ENCODE measurements at regions not wholly inside any gene's neighbourhood (a gene's known extent, or its start where the extent isn't known, plus 50 kb on each side); places are given as distances from the start of the nearest gene placed in this dataset.
A peak's percentile ranks its signal among the peaks of the same experiment; 100 is the strongest.

DNA sequence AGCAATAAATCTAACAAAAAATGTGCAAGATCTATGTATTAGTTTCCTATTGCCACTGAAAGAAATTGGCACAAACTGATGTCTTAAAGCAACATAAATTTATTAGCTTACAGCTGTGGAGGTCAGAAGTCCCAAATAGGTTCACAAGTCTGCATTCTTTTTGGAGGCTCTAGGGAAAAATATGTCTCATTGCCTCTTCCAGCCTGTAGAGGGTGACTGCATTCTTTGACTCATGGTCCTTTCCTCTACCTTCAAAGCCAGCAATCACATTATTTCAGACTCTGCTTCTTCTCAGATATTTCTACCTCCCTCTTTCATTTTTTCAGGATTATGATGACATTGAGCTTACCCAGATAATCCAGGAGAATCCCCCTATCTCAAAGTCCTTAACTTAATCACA lies 1531.1 kb downstream of the KHDRBS2 start:
- TF ChIP-seq, protein P1, sequence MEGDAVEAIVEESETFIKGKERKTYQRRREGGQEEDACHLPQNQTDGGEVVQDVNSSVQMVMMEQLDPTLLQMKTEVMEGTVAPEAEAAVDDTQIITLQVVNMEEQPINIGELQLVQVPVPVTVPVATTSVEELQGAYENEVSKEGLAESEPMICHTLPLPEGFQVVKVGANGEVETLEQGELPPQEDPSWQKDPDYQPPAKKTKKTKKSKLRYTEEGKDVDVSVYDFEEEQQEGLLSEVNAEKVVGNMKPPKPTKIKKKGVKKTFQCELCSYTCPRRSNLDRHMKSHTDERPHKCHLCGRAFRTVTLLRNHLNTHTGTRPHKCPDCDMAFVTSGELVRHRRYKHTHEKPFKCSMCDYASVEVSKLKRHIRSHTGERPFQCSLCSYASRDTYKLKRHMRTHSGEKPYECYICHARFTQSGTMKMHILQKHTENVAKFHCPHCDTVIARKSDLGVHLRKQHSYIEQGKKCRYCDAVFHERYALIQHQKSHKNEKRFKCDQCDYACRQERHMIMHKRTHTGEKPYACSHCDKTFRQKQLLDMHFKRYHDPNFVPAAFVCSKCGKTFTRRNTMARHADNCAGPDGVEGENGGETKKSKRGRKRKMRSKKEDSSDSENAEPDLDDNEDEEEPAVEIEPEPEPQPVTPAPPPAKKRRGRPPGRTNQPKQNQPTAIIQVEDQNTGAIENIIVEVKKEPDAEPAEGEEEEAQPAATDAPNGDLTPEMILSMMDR (conservative IDR thresholded peaks at IDR 0.05) = 0 out of 2 replicates have a peak, but pooled peaks have one; percentile 16
- no peak for TF ChIP-seq EZH2 (IDR thresholded peaks at IDR 0.05; ENCODE audit: low read depth)

Data from PC-9 (cell line).